B cell (primary cell): ENCODE measurements at regions not wholly inside any gene's neighbourhood (a gene's known extent, or its start where the extent isn't known, plus 50 kb on each side); places are given as distances from the start of the nearest gene placed in this dataset.

Experiments
- ATAC-seq: fragments of 200-7000 bp; cut with Tn5 transposase; one replicate; pipeline ENCODE4 v1.10.0; 2021; ENCODE audit warnings: low read depth, mild to moderate bottlenecking, moderate number of reproducible peaks, moderate library complexity
- CTCF ChIA-PET: fragments of 350-600 bp; sonication (Branson Sonifier 250); formaldehyde crosslinking; loops from one replicate; lab custom pipeline; 2021; ENCODE audit warnings: antibody characterized with exemption, inconsistent platforms; lab: Charles Lee
- POLR2A ChIA-PET: fragments of 350-600 bp; sonication (Branson Sonifier 250); formaldehyde crosslinking; loops from one replicate; lab custom pipeline; 2021; ENCODE audit warnings: antibody characterized with exemption; lab: Charles Lee
- DNase-seq: peaks from one replicate; pipeline ENCODE4 v3.0.0; 2013
- H2AFZ ChIP-seq: 2 replicates; pipeline ENCODE4 v1.6.1; 2012; ENCODE audit warnings: mild to moderate bottlenecking, low read depth, low read length; ENCODE audit not compliant: insufficient read depth, poor library complexity, severe bottlenecking
- H3K27ac ChIP-seq, 2 donors: 1 replicate in 1 of 2; 2 replicates in 1 of 2; pipeline ENCODE4 v1.5.1; 2012 to 2013; ENCODE audit warnings: low read length in 2 of 2, mild to moderate bottlenecking in 2 of 2, moderate library complexity in 1 of 2
- H3K27me3 ChIP-seq, 4 experiments: fragments of 200-600 bp in 1 of 4; sonication (generic) in 1 of 4; replicated peaks in 1 of 4; 1 replicate in 2 of 4; 2 replicates in 2 of 4; pipeline versions ENCODE4 v1.6.1 to v1.7.0; 2013 to 2016; ENCODE audit warnings: low read length in 3 of 4, mild to moderate bottlenecking in 2 of 4, mixed read lengths in 1 of 4, moderate library complexity in 1 of 4; ENCODE audit not compliant: insufficient read depth in 4 of 4, control insufficient read depth in 3 of 4; ENCODE audit errors: control extremely low read depth in 1 of 4
- H3K36me3 ChIP-seq, 2 experiments: replicated peaks in 1 of 2; 1 replicate in 1 of 2; 2 replicates in 1 of 2; pipeline versions ENCODE4 v1.6.1 to v1.7.1; 2013; ENCODE audit warnings: low read length in 1 of 2; ENCODE audit not compliant: insufficient read depth in 2 of 2, control insufficient read depth in 1 of 2; ENCODE audit errors: control extremely low read depth in 1 of 2, extremely low read depth in 1 of 2
- H3K4me1 ChIP-seq, 2 donors: fragments of 200-600 bp in 1 of 2; sonication (generic) in 1 of 2; 1 replicate in 1 of 2; 2 replicates in 1 of 2; pipeline versions ENCODE4 v1.5.1 to v1.6.1; 2013 to 2017; ENCODE audit warnings: low read length in 2 of 2; ENCODE audit not compliant: control insufficient read depth in 2 of 2, insufficient read depth in 2 of 2
- H3K4me2 ChIP-seq: replicated peaks from 2 replicates; pipeline ENCODE3; 2012; ENCODE audit warnings: mild to moderate bottlenecking, low read depth, low read length; ENCODE audit not compliant: poor library complexity, severe bottlenecking
- H3K4me3 ChIP-seq, 5 experiments: fragments of 200-600 bp in 1 of 5; sonication (generic) in 1 of 5; 1 replicate in 3 of 5; 2 replicates in 2 of 5; pipeline versions ENCODE4 v1.5.1 to v1.7.0; 2011 to 2016; ENCODE audit warnings: low read length in 4 of 5, mild to moderate bottlenecking in 4 of 5, low read depth in 2 of 5, control low read depth in 1 of 5, moderate library complexity in 1 of 5; ENCODE audit not compliant: insufficient read depth in 1 of 5; ENCODE audit errors: control extremely low read depth in 1 of 5, extremely low read depth in 1 of 5
- H3K79me2 ChIP-seq: fragments of 200-600 bp; sonication (generic); one replicate; pipeline ENCODE4 v1.6.0; 2016; ENCODE audit warnings: low read length; ENCODE audit not compliant: control insufficient read depth, insufficient read depth
- H3K9ac ChIP-seq: fragments of 200-600 bp; sonication (generic); 2 replicates; pipeline ENCODE4 v1.6.1; 2017; ENCODE audit warnings: mild to moderate bottlenecking, low read length, moderate library complexity
- H3K9me3 ChIP-seq, 3 donors: one replicate each; pipeline versions ENCODE4 v1.6.1 to v1.7.1; 2013; ENCODE audit warnings: low read length in 2 of 3; ENCODE audit not compliant: control insufficient read depth in 2 of 3, insufficient read depth in 1 of 3; ENCODE audit errors: control extremely low read depth in 1 of 3
- H4K20me1 ChIP-seq: 2 replicates; pipeline ENCODE4 v1.6.0; 2012; ENCODE audit warnings: mild to moderate bottlenecking, low read length; ENCODE audit not compliant: insufficient read depth, control insufficient read depth, poor library complexity, severe bottlenecking
- H3K27ac Mint-ChIP-seq: one replicate; pipeline ENCODE4 v1.8.0; 2021; ENCODE audit warnings: mixed read lengths
- H3K27me3 Mint-ChIP-seq: one replicate; pipeline ENCODE4 v1.8.0; 2021; ENCODE audit warnings: mixed read lengths
- H3K4me1 Mint-ChIP-seq: one replicate; pipeline ENCODE4 v1.8.0; 2021; ENCODE audit warnings: mixed read lengths
- H3K4me3 Mint-ChIP-seq: one replicate; pipeline ENCODE4 v1.8.0; 2021; ENCODE audit warnings: mixed read lengths
- H3K9me3 Mint-ChIP-seq: one replicate; pipeline ENCODE4 v1.8.0; 2022; ENCODE audit warnings: mixed read lengths; ENCODE audit not compliant: insufficient read depth
- CTCF ChIP-seq: fragments of 200-600 bp; IDR thresholded peaks from one replicate; pipeline ENCODE4 v1.8.0; 2022; ENCODE audit warnings: antibody characterized with exemption, mild to moderate bottlenecking
- EZH2 ChIP-seq: IDR thresholded peaks from 2 replicates; pipeline ENCODE4 v1.6.1; 2012; ENCODE audit warnings: borderline replicate concordance, low read depth, mild to moderate bottlenecking, moderate library complexity, low read length; ENCODE audit not compliant: insufficient read depth, poor library complexity, severe bottlenecking
- WGBS: methylation state at CpG from one replicate; pipeline ENCODE4 v1.1.5; 2013; ENCODE audit warnings: missing lambda C conversion rate; ENCODE audit not compliant: insufficient coverage; 5-methylcytosine and 5-hydroxymethylcytosine counted together
- intact Hi-C: fragments of 100-400 bp; cut with micrococcal nuclease; formaldehyde crosslinking; loops from one replicate; pipeline ENCODE4 v1.10.0; 2022

GRCh38 chr1:232145768-232146167, 484.2 kb downstream of the SIPA1L2 start:
- Histone ChIP-seq H3K27me3 (peaks cover 0 to 3% (median 0%) of the 10 kb centered on the region in 4 experiments), H2AFZ (no peak overlapping the region), H4K20me1 (no peaks in the 10 kb centered on the region), H3K9me3 (peaks cover 0 to 4% (median under 1%) of the 10 kb centered on the region in 3 donors), H3K4me1 (no peaks in the 10 kb centered on the region), H3K4me2 (no peak overlapping the region), H3K9ac (no peak overlapping the region), H3K79me2 (no peaks in the 10 kb centered on the region), H3K36me3 (no peaks in the 10 kb centered on the region), H3K27ac (no peak overlapping the region), H3K4me3 (no peak overlapping the region)
- intact Hi-C loops = no loop called here
- Mint-ChIP-seq H3K27me3 (no peaks in the 10 kb centered on the region), H3K27ac (no peak overlapping the region), H3K4me1 (no peaks in the 10 kb centered on the region), H3K4me3 (no peak overlapping the region), H3K9me3 (no peaks in the 10 kb centered on the region)
- no peak for ATAC-seq
- no peak for DNase-seq
- CTCF ChIA-PET = no interaction called here
- WGBS = no CpG with 5 or more reads among the region's 2 CpGs
- no peak for TF ChIP-seq CTCF
- TF ChIP-seq EZH2 = no peak
- POLR2A ChIA-PET = no interaction called here

- H3K27ac ChIP-seq = no peak overlapping the region
Observed at GRCh38 chr1:232144696-232145230, 485.2 kb downstream of the SIPA1L2 start.

More at GRCh38 chr1:232144696-232145230, 485.2 kb downstream of the SIPA1L2 start:
- Histone ChIP-seq H2AFZ (no peak overlapping the region), H3K9me3 (peaks cover 0 to 8% (median 5%) of the 10 kb centered on the region in 3 donors), H3K4me2 (no peak overlapping the region), H3K27me3 (peaks cover 0 to 3% (median 0%) of the 10 kb centered on the region in 4 experiments), H3K36me3 (no peaks in the 10 kb centered on the region), H3K9ac (no peak overlapping the region), H4K20me1 (no peaks in the 10 kb centered on the region), H3K4me1 (no peaks in the 10 kb centered on the region), H3K79me2 (no peaks in the 10 kb centered on the region), H3K4me3 (no peak overlapping the region)
- ChIA-PET CTCF (no interaction called here), POLR2A (no interaction called here)
- no peaks in the 10 kb centered on the region for H3K9me3 Mint-ChIP-seq
- H3K27me3 Mint-ChIP-seq = no peaks in the 10 kb centered on the region
- intact Hi-C loops = no loop called here
- ATAC-seq (no peak), DNase-seq (no peak)
- WGBS = 100% methylated on average over 7 of the region's 8 CpGs
- TF ChIP-seq CTCF (no peak), EZH2 (no peak)
- no peak overlapping the region for H3K27ac Mint-ChIP-seq
- no peak overlapping the region for H3K4me3 Mint-ChIP-seq
- H3K4me1 Mint-ChIP-seq = no peaks in the 10 kb centered on the region
